ENCODE measurements at regions not wholly inside any gene's neighbourhood (a gene's known extent, or its start where the extent isn't known, plus 50 kb on each side); places are given as distances from the start of the nearest gene placed in this dataset.

- Histone ChIP-seq H3K9me3 (replicated peaks) (no peaks in the 10 kb centered on the region), H3K4me1 (peaks cover 44% of the 10 kb centered on the region), H3K27ac (replicated peaks) (peak overlapping the region; percentile 12), H3K27me3 (ENCODE audit: low read depth) (no peaks in the 10 kb centered on the region), H3K36me3 (no peaks in the 10 kb centered on the region), H3K4me3 (no peak overlapping the region)
- no peak for DNase-seq
- TF ChIP-seq CTCF (IDR thresholded peaks at IDR 0.05; ENCODE audit: borderline replicate concordance) = no peak
- intact Hi-C loops (cut with micrococcal nuclease) = no loop called here
These were observed 58.4 kb upstream of the IL17B start for GRCh38 chr5:149437391-149438040.

GRCh38 chr5:149435660-149436059 is 56.6 kb upstream of the IL17B start:
- H3K27me3 ChIP-seq (ENCODE audit: low read depth) = no peaks in the 10 kb centered on the region
- no peak overlapping the region for H3K4me3 ChIP-seq
- no peaks in the 10 kb centered on the region for H3K9me3 ChIP-seq (replicated peaks)
- H3K4me1 ChIP-seq = peaks cover 46% of the 10 kb centered on the region
- no peak for DNase-seq
- no peaks in the 10 kb centered on the region for H3K36me3 ChIP-seq
- intact Hi-C loops (cut with micrococcal nuclease) = no loop called here
- no peak overlapping the region for H3K27ac ChIP-seq (replicated peaks)
- no peak for TF ChIP-seq CTCF (IDR thresholded peaks at IDR 0.05; ENCODE audit: borderline replicate concordance)

- Histone ChIP-seq H3K27me3 (ENCODE audit: low read depth) (no peaks in the 10 kb centered on the region), H3K9me3 (replicated peaks) (no peaks in the 10 kb centered on the region), H3K27ac (replicated peaks) (peak overlapping the region; percentile 56), H3K4me1 (peaks cover 49% of the 10 kb centered on the region), H3K4me3 (no peak overlapping the region), H3K36me3 (peaks cover 2% of the 10 kb centered on the region)
- DNase-seq = no peak
- TF ChIP-seq CTCF (IDR thresholded peaks at IDR 0.05; ENCODE audit: borderline replicate concordance) = no peak
- intact Hi-C loops (cut with micrococcal nuclease) = no loop called here
These were observed 55.9 kb upstream of the IL17B start for GRCh38 chr5:149435015-149435376.

GRCh38 chr5:149434162-149435014 is 55.3 kb upstream of the IL17B start:
- Histone ChIP-seq H3K36me3 (peaks cover 8% of the 10 kb centered on the region), H3K9me3 (replicated peaks) (no peaks in the 10 kb centered on the region), H3K27me3 (ENCODE audit: low read depth) (no peaks in the 10 kb centered on the region), H3K4me3 (no peak overlapping the region), H3K4me1 (peaks cover 49% of the 10 kb centered on the region), H3K27ac (replicated peaks) (peak overlapping the region; percentile 95)
- DNase-seq = no peak
- peak; percentile 94 for TF ChIP-seq CTCF (IDR thresholded peaks at IDR 0.05; ENCODE audit: borderline replicate concordance)
- intact Hi-C loops (cut with micrococcal nuclease) = loop anchor here (5.0 kb wide), 1 partner anchor 128 kb away; no protein-coding TSS in a partner anchor

GRCh38 chr5:149433524-149434131 is 54.5 kb upstream of the IL17B start:
- no peaks in the 10 kb centered on the region for H3K27me3 ChIP-seq (ENCODE audit: low read depth)
- TF ChIP-seq CTCF (IDR thresholded peaks at IDR 0.05; ENCODE audit: borderline replicate concordance) = no peak
- no peaks in the 10 kb centered on the region for H3K9me3 ChIP-seq (replicated peaks)
- H3K36me3 ChIP-seq = peaks cover 15% of the 10 kb centered on the region
- intact Hi-C loops (cut with micrococcal nuclease) = loop anchor here (5.0 kb wide), 1 partner anchor 129 kb away; no protein-coding TSS in a partner anchor
- H3K4me3 ChIP-seq = no peak overlapping the region
- no peak for DNase-seq
- H3K4me1 ChIP-seq = peaks cover 56% of the 10 kb centered on the region
- peak overlapping the region; percentile 95 for H3K27ac ChIP-seq (replicated peaks)

All from left ventricle myocardium inferior (tissue), 1 donor.